ENCODE measurements at regions not wholly inside any gene's neighbourhood (a gene's known extent, or its start where the extent isn't known, plus 50 kb on each side); places are given as distances from the start of the nearest gene placed in this dataset.

DNA sequence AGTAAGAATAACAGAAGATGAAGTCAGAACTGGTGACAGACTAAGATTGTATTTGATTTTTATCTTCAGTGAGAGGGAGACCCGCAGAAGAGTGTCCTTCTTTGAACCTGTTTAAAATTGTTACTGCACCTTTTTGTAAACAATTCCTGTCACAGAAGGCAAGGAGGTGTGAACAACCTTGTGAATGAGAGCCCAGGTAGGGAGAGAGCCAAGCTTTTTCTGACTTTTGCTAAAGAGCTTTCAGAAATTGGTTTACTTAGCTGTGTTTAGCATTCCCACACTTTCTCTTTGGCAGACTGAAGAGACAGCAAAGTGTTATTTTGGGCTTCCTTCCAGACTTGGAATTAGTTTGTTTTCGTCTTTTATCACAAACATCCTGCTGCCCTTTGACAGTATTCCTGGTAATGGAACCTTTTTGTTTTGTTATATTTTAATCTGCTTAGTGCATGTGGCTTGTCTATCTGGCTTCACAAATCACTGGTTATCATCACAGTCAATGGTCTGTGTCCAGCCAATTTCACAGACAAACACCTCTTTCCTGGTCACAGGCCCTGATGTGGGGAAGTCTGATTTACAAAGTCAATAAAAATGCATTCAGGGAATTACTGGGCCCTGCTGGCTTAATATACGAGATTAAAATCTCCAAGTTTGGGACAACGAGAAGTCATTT is 85.7 kb upstream of the HS3ST2 start:
- TF ChIP-seq, protein P1, sequence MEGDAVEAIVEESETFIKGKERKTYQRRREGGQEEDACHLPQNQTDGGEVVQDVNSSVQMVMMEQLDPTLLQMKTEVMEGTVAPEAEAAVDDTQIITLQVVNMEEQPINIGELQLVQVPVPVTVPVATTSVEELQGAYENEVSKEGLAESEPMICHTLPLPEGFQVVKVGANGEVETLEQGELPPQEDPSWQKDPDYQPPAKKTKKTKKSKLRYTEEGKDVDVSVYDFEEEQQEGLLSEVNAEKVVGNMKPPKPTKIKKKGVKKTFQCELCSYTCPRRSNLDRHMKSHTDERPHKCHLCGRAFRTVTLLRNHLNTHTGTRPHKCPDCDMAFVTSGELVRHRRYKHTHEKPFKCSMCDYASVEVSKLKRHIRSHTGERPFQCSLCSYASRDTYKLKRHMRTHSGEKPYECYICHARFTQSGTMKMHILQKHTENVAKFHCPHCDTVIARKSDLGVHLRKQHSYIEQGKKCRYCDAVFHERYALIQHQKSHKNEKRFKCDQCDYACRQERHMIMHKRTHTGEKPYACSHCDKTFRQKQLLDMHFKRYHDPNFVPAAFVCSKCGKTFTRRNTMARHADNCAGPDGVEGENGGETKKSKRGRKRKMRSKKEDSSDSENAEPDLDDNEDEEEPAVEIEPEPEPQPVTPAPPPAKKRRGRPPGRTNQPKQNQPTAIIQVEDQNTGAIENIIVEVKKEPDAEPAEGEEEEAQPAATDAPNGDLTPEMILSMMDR (IDR thresholded peaks at IDR 0.05): no peak
- no peak for TF ChIP-seq EZH2 (IDR thresholded peaks at IDR 0.05; ENCODE audit: borderline replicate concordance, insufficient read depth, low read depth, low read length, poor library complexity, severe bottlenecking)

Data from B cell (primary cell).